ENCODE measurements at regions not wholly inside any gene's neighbourhood (a gene's known extent, or its start where the extent isn't known, plus 50 kb on each side); places are given as distances from the start of the nearest gene placed in this dataset.
"Not testable (repeated sequence)": the region's sequence is repeated elsewhere in the genome, so short reads cannot be mapped to it uniquely, and the experiment has no call there.

DNA sequence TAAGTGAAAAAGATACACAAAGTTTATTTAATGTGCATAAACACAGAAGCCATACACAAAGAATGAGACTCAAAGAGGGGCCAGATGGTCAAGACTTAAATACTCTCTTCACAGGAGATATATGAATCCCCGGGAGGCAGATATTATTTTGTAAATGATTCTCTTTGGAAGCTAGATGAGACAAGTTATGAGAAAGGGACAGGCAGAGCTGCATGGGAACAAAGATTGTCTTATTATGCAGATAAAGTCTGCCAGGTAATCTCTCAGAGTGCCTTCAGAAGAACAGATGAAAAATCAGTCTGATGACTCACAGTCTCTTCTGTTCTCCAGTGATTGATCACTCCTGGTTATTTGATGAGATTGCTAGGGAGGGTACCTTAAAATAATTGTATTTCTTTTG is 89.0 kb downstream of the NAF1 start:
- no peak for DNase-seq (ENCODE audit: low read depth)

DNA sequence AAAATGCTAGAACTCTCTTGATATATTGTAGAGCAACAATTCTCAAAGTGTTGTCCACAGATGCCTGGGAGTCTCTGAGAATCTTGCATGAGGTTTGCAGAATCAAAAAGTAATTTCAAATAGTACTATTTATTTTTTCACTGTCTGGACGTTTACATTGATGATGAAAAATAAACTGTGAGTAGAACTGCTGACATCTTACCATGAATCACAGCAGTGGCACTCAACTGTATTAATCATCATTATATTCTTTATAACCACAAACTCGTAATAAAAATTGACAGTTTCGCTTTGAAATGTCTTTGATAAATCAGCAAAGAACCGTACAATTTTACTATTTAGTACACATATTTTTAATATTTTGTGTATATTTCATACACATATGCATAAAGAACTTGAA is 94.5 kb downstream of the NAF1 start:
- no peak for DNase-seq (ENCODE audit: low read depth)

DNA sequence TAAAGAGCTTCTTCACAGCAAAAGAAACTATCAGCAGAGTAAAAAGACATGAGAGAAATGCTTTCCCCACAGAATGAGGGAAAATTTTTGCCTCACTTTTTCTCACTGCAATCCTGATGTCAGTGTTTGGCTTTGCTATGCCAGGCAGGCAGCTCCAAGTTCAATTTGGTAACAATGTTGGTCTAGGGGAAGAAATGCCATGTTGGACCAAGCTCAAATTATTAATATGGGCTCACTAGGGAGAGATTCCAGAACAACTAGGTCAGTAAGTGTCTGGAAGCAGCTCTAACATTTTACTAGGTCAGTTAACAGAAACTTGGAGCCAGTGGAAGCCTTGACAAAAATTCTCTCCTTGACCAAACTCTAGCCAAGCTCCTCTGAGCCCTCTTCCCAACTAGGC is 95.4 kb downstream of the NAF1 start:
- DNase-seq (ENCODE audit: low read depth), result no peak

DNA sequence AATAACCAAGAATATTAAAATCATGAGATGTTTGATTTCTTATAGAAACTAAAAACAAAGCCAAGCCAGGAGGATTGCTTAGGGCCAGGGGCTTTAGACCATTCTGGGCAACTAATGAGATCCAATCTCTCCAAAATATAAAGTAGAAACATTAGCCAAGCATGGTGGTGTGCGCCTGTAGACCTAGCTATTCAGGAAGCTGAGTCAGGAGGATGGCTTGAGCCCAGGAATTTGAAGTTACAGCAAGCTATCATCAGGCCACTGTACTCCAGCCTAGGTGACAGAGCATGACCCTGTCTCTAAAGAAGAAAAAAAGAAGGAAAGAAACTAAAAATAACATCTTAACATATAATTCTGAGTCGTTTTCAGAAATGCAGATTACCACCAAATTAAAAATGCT is 96.7 kb downstream of the NAF1 start:
- DNase-seq (ENCODE audit: low read depth), result no peak

DNA sequence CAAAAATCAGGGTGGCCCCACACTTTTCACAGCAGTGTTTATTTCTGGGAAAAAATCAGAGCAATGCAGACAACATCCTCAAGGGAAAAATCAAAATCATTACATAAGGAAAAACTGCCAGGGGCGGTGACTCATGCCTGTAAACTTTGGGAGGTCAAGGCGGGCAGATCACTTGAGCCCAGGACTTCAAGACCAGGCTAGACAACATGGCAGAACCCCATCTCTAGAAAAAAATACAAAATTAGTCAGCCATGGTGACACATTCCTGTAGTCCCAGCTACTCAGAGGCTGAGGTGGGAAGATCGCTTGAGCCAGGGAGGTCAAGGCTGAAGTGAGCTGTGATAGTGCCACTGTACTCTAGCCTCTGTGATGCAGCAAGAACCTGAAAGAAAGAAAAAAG is 102.8 kb downstream of the NAF1 start:
- DNase-seq (ENCODE audit: low read depth), result no peak

DNA sequence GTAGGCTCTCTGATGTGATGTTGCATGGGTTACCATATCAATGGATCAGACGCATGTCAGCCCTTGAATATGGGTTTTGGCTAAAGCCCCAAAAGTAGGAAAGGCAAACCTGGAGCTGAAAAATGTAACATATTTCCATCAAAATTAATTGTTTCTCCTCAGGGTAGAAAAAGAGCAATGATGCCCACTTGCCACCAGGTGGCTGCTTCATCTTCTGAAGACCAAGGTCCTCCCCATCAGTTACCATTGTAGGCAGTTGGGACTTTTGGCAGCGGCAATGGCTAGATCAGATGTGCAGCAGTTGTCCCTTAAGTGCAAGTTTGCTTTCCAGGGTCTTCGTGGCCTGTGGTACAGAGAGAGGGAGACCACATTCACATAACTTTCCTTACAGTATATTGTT is 118.2 kb downstream of the NAF1 start:
- DNase-seq (ENCODE audit: low read depth), result no peak

DNA sequence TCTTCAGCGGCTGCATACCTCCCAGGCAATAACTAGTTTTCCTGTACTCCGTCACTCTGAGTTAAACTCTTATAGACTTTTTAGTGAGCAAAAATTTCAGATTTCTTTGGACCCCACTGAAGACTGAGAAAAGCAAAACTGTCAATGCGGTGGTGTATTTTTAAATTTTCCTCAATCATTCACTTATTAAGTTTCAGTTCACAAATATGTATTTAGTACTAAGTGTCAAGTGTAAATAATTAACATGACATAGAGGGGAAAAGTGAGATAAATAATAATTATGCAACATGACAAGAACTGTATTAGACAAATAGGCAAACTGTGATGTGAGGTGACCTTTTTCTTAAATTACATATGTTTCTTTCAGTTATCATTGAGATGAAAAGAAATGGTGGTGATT is 124.4 kb downstream of the NAF1 start:
- no peak for DNase-seq (ENCODE audit: low read depth)

DNA sequence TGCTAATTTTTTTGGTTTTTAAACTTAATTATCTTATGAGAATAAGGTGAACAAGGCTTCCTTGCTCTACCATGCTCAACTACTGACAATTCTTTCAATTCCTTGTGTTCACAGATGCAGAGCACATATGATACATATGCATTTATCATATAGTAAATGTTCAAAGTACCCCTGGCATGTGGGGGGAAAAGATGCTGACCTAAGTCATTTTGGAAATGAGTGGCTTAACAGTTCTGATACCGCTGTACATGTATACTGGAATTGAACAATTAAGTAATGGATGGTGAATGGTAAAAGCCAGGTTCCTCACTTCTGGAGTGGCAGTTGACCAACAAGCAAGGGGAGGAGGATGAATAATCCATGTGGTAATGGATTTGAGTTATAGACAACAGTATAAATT is 149.6 kb downstream of the NAF1 start:
- no peak for DNase-seq (ENCODE audit: low read depth)

DNA sequence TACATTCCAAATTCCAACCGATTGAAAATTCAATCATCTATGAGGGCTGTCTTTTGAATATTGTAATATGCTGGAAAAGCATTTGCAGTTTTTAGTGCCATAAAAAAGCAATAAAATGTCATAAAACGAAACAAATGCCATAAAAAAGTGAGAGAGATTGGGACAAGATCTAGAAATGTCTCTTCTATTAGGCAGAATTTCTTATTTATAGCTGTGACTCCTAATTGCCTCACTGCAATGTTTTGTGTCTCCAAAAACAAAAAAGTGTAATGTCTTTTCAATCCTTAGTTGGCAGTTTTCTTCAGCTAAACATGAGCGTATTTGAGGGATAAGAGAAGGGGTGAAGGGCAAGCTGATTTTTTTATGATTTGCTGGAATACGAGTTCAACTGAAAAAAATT is 153.9 kb downstream of the NAF1 start:
- no peak for DNase-seq (ENCODE audit: low read depth)

DNA sequence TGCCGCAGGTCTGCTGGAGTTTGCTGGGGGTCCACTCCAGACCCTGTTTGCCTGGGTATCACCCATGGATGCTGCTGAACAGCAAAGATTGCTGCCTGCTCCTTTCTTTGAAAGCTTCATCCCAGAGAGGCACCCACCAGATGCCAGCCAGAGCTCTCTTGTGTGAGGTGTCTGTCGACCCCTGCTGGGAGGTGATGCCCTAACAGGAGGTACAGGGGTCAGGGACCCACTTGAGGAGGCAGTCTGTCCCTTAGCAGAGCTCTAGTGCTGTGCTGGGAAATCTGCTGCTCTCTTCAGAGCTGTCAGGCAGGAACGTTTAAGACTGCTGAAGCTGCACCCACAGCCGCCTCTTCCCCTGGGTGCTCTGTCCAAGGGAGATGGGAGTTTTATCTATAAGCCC is 162.7 kb downstream of the NAF1 start:
- DNase-seq (ENCODE audit: low read depth), result no peak

DNA sequence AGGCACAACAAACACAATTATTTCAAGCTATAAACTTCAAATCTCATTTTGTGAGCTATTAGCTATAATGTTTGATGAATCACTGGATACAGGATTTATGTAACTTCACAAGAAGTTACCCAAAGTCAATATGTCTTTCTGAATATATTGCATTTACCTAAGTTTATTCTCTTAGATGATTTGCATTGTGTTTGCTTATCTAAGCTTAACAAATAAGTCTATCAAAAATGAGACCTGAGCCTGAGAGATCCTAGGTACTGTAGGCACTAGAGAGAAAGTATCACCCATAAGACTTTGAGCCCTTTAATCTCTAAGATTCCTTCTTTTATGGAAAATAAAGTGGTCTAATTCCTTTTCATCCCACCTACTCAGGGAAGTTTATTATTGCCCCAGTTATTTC is 178.2 kb downstream of the NAF1 start:
- no peak for DNase-seq (ENCODE audit: low read depth)

DNA sequence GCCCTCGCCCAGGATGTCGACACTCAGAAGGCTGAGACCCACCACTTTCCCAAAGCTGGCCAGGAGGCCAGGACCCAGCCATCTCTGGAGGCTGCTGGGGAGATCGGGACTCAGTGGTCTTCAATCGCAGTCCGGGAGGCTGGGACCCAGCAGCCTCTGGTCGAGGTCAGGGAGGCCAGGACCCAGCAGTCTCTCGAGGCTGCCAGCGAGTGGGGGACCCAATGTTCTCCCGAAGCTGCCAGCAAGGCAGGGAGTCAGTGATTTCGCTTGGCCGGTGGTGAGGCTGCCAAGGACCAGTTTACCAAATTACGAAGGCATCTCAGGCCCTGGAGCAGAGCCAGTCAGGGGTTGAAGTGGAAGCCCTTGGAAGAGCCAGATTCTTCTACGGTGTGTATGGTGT is 181.6 kb downstream of the NAF1 start:
- DNase-seq (ENCODE audit: low read depth), result no peak

DNA sequence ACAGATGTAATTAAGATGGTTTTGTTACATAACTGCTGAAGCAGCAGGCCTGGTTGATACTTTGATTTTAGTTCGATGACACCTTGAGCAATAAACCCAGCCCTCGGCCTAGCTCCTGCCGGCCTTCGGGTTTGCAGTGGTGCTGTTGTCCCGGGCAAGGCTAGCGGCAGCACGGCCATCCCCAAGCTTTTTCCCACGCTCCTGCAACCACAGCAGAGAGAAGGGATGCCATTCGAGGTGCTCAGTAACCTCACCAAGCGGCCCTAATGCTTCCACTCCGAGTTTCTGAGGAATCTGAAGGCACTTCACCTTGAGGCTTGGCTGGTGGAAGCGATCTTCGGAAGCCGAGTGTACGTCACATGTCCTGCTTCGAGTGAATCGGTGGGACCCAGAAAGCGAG is 182.1 kb downstream of the NAF1 start:
- DNase-seq (ENCODE audit: low read depth), result no peak

DNA sequence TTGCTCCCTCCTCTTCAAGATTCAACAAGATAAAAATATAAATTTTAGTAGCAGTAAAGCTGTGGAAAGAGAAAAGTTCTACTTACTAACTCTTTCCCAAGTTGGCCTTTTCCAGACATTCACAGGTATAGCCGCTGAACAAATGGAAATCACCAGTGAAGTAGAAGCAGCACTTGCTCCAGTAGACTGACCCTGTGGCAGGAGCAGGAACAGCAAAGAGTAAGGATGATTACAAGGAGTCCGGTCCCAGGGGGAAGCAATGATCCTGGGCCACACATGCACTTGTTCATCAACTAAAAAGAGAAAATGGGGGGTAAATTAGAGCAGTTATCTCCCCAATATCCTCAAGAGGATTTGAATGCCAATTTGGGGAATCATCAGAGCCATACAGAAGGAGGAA is 184.9 kb downstream of the NAF1 start:
- no peak for DNase-seq (ENCODE audit: low read depth)

DNA sequence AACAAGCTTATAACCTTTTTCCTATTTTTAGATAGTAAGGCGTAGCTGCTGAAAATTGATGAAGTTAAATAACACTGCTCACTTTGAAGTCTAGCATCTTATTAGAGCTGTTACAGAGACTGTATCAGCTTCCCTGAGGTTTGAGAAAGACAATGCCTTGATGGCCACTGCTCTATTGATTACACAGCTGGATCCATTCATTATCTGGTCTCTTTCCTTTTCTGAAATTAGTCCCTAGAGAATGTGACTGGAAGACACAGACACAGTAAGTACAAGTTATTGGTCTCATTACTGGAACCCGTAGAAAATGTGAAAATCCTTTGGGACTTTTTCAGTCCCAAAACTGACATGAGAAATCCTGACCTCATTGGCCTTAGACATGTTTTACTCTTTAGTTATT is 188.3 kb downstream of the NAF1 start:
- no peak for DNase-seq (ENCODE audit: low read depth)

DNA sequence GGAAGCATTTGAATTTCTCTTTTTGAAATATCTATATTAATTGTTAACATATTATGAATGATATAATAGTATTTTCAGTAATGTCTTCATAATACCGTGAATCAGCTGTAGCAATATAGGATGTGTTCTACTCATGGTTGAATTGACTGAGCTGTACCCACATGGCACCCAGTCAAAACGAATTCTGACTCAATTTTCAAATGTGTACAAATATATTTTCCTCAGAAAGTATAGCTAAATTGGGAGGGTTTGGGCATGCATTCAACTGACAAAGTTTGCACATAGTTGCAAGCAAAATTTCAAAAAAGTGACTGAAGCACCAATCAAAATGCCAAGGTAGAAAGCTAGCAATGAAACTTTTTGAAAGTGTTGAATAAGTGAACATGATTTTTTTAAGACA is 188.9 kb downstream of the NAF1 start:
- no peak for DNase-seq (ENCODE audit: low read depth)

DNA sequence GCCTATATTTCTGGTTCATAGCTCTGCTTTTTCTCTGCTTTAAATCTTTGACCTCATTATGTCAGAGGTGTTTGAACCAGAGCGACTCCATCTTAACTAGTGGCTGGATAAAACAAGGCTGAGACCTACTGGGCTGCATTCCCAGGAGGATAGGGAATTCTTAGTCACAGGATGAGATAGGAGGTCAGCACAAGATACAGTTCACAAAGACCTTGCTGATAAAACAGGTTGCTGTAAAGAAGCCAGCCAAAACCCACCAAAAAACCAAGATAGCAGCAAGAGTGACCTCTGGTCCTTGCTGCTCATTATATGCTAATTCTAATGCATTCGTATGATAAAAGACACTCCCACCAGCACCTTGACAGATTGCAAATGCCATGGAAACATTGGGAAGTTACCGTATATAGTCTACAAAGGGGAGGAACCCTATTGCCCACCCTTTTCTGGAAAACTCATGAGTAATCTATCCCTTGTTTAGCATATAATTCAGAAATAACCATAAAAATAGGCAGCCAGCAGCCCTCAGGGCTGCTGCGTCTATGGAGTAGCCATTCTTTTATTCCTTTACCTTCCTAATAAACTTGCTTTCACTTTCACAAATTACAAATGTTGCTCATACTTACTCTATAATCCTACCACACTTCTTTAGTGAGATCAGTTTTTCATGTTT is 193.9 kb downstream of the NAF1 start:
- no peak for DNase-seq (ENCODE audit: low read depth)

DNA sequence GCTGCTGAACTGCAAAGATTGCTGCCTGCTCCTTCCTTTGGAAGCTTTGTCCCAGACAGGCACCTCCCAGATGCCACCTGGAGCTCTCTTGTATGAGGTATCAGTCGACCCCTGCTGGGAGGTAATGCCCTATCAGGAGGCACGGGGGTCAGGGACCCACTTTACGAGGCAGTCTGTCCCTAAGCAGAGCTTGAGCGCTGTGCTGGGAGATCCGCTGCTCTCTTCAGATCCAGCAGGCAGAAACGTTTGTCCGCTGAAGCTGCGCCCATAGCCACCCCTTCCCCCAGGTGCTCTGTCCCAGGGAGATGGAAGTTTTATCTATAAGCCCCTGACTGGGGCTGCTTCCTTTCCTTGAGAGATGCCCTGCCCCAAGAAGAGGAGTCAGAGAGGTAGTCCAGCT is 197.5 kb downstream of the NAF1 start:
- no peak for DNase-seq (ENCODE audit: low read depth)

DNA sequence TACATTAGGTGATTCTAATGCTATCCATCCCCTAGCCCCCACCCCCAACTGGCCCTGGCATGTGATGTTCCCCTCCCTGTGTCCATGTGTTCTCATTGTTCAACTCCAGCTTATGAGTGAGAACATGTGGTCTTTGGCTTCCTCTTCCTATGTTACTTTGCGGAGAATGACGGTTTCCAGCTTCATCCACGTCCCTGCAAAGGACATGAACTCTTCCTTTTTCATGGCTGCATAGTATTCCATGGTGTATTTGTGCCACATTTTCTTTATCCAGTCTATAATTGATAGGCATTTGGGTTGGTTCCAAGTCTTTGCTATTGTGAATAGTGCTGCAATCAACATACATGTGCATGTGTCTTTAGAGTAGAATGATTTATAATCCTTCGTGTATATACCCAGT is 200.7 kb downstream of the NAF1 start:
- not testable (repeated sequence) for DNase-seq (ENCODE audit: low read depth)

DNA sequence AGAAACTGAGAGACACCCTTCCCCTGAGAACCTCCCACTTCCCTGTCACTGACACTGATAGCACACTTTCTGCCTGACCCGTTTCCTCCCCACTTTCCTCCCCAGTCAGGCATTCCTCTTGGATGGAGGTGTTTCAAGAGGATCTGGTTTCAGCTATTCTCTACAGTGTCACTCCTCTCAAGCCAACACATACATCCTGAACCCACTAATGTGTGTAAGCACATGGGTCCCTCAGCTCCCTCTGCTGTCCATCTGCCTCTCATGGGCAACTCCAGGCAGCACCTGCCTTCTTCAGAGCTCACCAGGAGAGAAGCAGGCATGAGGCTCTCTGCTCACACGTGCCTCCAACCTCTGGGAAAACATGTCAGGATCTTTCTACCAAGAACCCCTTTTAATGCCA is 207.6 kb downstream of the NAF1 start:
- DNase-seq (ENCODE audit: low read depth), result no peak

DNA sequence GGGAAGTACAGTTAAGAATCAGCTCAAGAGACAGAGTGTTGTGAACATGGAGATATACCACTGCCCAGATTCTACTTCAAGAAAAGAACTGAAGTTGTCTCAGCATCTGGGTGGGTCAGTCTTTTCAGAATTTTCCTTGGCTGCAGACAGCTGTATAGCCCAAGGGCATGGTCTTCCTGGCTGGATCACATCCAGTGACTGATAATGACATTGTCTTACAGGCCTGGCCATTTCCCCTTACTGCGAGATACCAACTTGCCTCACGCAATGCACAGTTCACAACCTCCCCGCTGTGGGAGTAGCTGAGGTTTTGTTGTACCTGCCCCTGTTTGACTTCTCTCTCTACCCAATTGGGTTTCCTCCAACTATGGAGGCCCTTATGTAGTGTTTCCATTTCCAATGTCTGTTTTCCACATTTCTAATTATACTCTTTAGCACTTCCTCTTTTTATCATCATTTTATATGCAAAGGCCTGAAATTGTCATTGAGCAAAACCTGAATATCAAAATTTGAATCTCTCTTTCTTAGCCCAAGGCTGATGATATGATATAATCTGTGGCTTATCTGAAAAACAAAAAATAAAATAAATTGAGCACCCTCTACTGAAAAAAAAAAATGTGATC is 209.1 kb downstream of the NAF1 start:
- DNase-seq (ENCODE audit: low read depth), result no peak

DNA sequence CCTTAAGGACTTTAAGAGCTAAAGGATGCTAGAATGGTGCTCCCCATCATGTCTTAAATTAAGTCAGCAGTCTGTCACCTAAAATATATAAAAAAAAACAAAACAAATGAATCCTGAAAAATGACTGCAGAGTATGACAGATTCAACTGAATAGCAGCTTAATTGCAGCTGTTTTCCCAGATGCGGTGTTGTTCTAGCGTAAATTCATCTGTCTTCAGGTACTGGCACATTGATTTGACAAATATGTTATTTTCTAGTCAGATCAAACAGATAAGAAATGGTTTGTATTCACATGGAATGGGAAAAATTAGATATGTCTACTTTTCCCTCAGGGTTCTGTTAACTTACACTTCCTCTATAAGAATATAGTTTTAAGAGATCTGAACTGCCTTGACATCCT is 211.7 kb downstream of the NAF1 start:
- DNase-seq (ENCODE audit: low read depth), result no peak

DNA sequence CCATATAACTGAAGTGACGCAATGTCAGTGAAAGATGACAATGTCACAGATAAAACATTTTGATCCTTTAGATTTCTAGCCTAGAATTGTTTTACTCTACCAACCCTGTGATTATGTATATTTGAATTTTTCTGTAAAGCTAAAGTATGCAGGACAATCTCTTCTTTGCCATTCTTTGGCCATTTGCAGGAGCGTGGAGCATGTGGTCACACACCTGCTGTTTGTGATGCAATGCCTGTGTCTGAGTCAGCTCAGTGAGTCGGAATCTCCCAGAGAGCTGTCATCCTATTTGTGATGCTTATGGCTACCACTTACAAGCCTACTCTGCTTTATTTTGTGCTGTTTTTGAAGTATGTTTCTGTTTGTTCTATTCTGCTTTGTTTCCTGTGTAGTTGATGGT is 214.5 kb downstream of the NAF1 start:
- no peak for DNase-seq (ENCODE audit: low read depth)

DNA sequence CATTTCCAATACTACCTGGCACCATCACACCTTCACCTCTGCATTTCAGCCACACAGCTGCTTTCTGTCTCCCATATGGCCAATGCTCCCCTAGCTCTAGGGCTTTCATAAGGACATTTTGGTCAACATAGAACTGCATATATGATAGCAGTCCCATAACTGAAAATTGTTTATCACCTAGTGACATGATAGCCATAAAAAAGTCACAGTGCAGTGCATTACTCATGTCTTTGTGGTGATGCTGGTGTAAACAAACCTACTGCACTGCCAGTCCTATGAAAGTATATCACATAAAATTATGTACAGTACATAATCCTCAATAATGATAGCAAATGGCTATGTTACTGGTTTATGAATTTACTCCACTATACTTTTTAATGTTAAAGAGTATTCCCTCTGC is 221.0 kb downstream of the NAF1 start:
- DNase-seq (ENCODE audit: low read depth), result no peak

DNA sequence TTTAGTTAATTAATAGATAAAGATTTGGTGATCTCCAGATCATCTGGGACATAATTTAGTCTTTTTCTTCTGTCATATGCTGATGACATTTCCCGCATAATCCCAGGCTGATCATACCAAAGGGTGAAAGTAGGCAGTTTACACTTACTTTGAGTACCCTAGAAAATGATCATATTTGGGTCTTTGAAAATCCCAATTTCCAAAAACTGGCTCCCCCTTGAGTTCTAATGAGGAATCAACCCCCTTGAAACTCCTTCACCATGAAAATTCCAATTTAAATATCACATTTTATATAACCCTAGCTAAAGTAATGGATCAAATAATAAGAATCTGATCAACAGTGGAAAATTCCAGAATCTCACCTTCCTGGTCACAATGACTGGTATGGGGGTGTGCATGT is 223.4 kb downstream of the NAF1 start:
- DNase-seq (ENCODE audit: low read depth), result no peak

Measured in fibroblast of the conjunctiva (primary cell).